ENCODE measurements at regions not wholly inside any gene's neighbourhood (a gene's known extent, or its start where the extent isn't known, plus 50 kb on each side); places are given as distances from the start of the nearest gene placed in this dataset.

DNA sequence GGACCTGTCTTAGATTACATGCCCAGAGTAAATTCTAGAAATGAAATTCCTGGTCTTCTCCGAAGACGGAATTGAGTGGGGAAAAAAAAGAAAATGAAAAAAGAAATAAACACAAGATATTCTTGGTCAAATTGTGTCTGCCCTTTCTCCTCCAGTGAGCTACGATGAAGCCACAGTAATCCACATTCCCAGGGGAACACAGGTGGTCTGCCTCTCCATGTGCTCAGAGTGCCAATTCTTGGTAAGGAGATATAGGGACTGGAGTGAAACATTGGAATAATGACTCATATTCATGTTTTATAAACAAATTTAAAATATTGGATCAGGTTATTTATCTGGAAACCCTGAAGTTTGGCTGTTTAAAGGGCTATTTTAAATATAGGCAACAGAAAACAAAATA lies 54.2 kb upstream of the MGST2 start:
- WGBS, result 84% methylated on average over 3 of the region's 3 CpGs
- DNase-seq (ENCODE audit: low spot score), result no peak

GRCh38 chr4:139609647-139610046 lies 53.6 kb upstream of the SETD7 start:
- no peak overlapping the region for H3K9ac ChIP-seq (ENCODE audit: low read depth in 1 of 2, low read length in 2 of 2)
- H3K36me3 ChIP-seq (ENCODE audit: control insufficient read depth in 4 of 4, insufficient read depth in 3 of 4, low read depth in 1 of 4, low read length in 3 of 4), result no peaks in the 10 kb centered on the region
- peaks cover 0 to 5% (median 0%) of the 10 kb centered on the region in 4 donors for H3K4me1 ChIP-seq (ENCODE audit: control insufficient read depth in 4 of 4, insufficient read depth in 4 of 4, low read length in 3 of 4)
- H3K9me3 ChIP-seq (ENCODE audit: control insufficient read depth in 4 of 4, low read length in 3 of 4), result no peaks in the 10 kb centered on the region
- H3K27me3 ChIP-seq (ENCODE audit: control insufficient read depth in 4 of 4, insufficient read depth in 4 of 4, low read length in 3 of 4), result no peaks in the 10 kb centered on the region
- H3K4me3 ChIP-seq (ENCODE audit: low read depth in 1 of 3, low read length in 3 of 3), result no peak overlapping the region
- H3K27ac ChIP-seq (ENCODE audit: low read depth in 1 of 2, low read length in 2 of 2), result no peak overlapping the region
- DNase-seq (ENCODE audit: low spot score), result no peak
- TF ChIP-seq YY1 (IDR thresholded peaks at IDR 0.05) (no peak), HNF4G (IDR thresholded peaks at IDR 0.05) (no peak), RXRA (IDR thresholded peaks at IDR 0.05) (no peak), RAD21 (IDR thresholded peaks at IDR 0.05) (no peak), JUND (IDR thresholded peaks at IDR 0.05) (no peak), NR2F2 (IDR thresholded peaks at IDR 0.05) (no peak), FOXA1 (IDR thresholded peaks at IDR 0.05) (no peak), FOXA2 (IDR thresholded peaks at IDR 0.05) (no peak), TAF1 (conservative IDR thresholded peaks at IDR 0.05) (no peak), GABPA (IDR thresholded peaks at IDR 0.05 in 1 of 2, conservative IDR thresholded peaks at IDR 0.05 in 1 of 2) (no peak)
- TF ChIP-seq, protein P1, sequence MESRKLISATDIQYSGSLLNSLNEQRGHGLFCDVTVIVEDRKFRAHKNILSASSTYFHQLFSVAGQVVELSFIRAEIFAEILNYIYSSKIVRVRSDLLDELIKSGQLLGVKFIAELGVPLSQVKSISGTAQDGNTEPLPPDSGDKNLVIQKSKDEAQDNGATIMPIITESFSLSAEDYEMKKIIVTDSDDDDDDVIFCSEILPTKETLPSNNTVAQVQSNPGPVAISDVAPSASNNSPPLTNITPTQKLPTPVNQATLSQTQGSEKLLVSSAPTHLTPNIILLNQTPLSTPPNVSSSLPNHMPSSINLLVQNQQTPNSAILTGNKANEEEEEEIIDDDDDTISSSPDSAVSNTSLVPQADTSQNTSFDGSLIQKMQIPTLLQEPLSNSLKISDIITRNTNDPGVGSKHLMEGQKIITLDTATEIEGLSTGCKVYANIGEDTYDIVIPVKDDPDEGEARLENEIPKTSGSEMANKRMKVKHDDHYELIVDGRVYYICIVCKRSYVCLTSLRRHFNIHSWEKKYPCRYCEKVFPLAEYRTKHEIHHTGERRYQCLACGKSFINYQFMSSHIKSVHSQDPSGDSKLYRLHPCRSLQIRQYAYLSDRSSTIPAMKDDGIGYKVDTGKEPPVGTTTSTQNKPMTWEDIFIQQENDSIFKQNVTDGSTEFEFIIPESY (IDR thresholded peaks at IDR 0.05), result no peak
- TF ChIP-seq, protein P2, sequence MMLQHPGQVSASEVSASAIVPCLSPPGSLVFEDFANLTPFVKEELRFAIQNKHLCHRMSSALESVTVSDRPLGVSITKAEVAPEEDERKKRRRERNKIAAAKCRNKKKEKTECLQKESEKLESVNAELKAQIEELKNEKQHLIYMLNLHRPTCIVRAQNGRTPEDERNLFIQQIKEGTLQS (IDR thresholded peaks at IDR 0.05), result no peak

More for the DNA sequence above, 54.2 kb upstream of the MGST2 start:
- Histone ChIP-seq H3K27me3 (ENCODE audit: control insufficient read depth in 4 of 4, insufficient read depth in 4 of 4, low read length in 3 of 4) (no peaks in the 10 kb centered on the region), H3K27ac (ENCODE audit: low read depth in 1 of 2, low read length in 2 of 2) (no peak overlapping the region), H3K9ac (ENCODE audit: low read depth in 1 of 2, low read length in 2 of 2) (no peak overlapping the region), H3K36me3 (ENCODE audit: control insufficient read depth in 4 of 4, insufficient read depth in 3 of 4, low read depth in 1 of 4, low read length in 3 of 4) (no peaks in the 10 kb centered on the region), H3K9me3 (ENCODE audit: control insufficient read depth in 4 of 4, low read length in 3 of 4) (no peaks in the 10 kb centered on the region), H3K4me1 (ENCODE audit: control insufficient read depth in 4 of 4, insufficient read depth in 4 of 4, low read length in 3 of 4) (peaks cover 0 to 5% (median 0%) of the 10 kb centered on the region in 4 donors), H3K4me3 (ENCODE audit: low read depth in 1 of 3, low read length in 3 of 3) (no peak overlapping the region)
- TF ChIP-seq FOXA2 (IDR thresholded peaks at IDR 0.05) (no peak), GABPA (IDR thresholded peaks at IDR 0.05 in 1 of 2, conservative IDR thresholded peaks at IDR 0.05 in 1 of 2) (no peak), HNF4A (conservative IDR thresholded peaks at IDR 0.05) (no peak), REST (IDR thresholded peaks at IDR 0.05) (no peak), JUND (IDR thresholded peaks at IDR 0.05) (no peak), EGR1 (IDR thresholded peaks at IDR 0.05; ENCODE audit: low read depth in 2 of 2) (no peak), TAF1 (conservative IDR thresholded peaks at IDR 0.05) (no peak), SP1 (IDR thresholded peaks at IDR 0.05) (no peak)
- TF ChIP-seq, protein P2 (IDR thresholded peaks at IDR 0.05), result no peak
- TF ChIP-seq, protein P3, sequence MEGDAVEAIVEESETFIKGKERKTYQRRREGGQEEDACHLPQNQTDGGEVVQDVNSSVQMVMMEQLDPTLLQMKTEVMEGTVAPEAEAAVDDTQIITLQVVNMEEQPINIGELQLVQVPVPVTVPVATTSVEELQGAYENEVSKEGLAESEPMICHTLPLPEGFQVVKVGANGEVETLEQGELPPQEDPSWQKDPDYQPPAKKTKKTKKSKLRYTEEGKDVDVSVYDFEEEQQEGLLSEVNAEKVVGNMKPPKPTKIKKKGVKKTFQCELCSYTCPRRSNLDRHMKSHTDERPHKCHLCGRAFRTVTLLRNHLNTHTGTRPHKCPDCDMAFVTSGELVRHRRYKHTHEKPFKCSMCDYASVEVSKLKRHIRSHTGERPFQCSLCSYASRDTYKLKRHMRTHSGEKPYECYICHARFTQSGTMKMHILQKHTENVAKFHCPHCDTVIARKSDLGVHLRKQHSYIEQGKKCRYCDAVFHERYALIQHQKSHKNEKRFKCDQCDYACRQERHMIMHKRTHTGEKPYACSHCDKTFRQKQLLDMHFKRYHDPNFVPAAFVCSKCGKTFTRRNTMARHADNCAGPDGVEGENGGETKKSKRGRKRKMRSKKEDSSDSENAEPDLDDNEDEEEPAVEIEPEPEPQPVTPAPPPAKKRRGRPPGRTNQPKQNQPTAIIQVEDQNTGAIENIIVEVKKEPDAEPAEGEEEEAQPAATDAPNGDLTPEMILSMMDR (IDR thresholded peaks at IDR 0.05; ENCODE audit: low read depth, low read length, missing input control), result no peak
- TF ChIP-seq, protein P1 (IDR thresholded peaks at IDR 0.05), result no peak

Data from liver (tissue), 8 donors.